Neural cell (in vitro differentiated cells): ENCODE measurements at regions not wholly inside any gene's neighbourhood (a gene's known extent, or its start where the extent isn't known, plus 50 kb on each side); places are given as distances from the start of the nearest gene placed in this dataset.

Experiments used
- H2AFZ ChIP-seq: fragments of 200-600, 300-800 bp; sonication (generic), shearing (Covaris generic); 2 replicates; pipeline ENCODE4 v1.6.0; 2014; ENCODE audit warnings: low read depth, mild to moderate bottlenecking, antibody characterized with exemption, low read length, moderate library complexity
- H3F3A ChIP-seq: fragments of 200-600 bp; shearing (Covaris generic); 2 replicates; pipeline ENCODE4 v1.6.1; 2016; ENCODE audit warnings: mild to moderate bottlenecking, moderate library complexity, mixed read lengths, antibody characterized with exemption, low read length; ENCODE audit not compliant: insufficient read depth, poor library complexity, severe bottlenecking
- H3K27ac ChIP-seq: fragments of 200-600, 300-800 bp; sonication (generic), shearing (Covaris generic); 2 replicates; pipeline ENCODE4 v1.5.1; 2014; ENCODE audit warnings: mild to moderate bottlenecking, low read length, moderate library complexity
- H3K27me3 ChIP-seq: fragments of 300-800, 200-600 bp; sonication (generic), shearing (Covaris generic); 2 replicates; pipeline ENCODE4 v1.6.0; 2014; ENCODE audit warnings: mild to moderate bottlenecking, low read depth, low read length, moderate library complexity; ENCODE audit not compliant: insufficient read depth
- H3K36me3 ChIP-seq: fragments of 300-800, 200-600 bp; sonication (generic), shearing (Covaris generic); 2 replicates; pipeline ENCODE4 v1.5.1; 2014; ENCODE audit warnings: mild to moderate bottlenecking, antibody characterized with exemption, low read length, moderate library complexity; ENCODE audit not compliant: insufficient read depth
- H3K4me2 ChIP-seq: fragments of 300-800, 200-600 bp; sonication (generic), shearing (Covaris generic); 2 replicates; pipeline ENCODE4 v1.6.0; 2014; ENCODE audit warnings: mild to moderate bottlenecking, low read length
- H3K4me3 ChIP-seq: fragments of 300-800, 200-600 bp; sonication (generic), shearing (Covaris generic); 2 replicates; pipeline ENCODE4 v1.5.1; 2014; ENCODE audit warnings: mild to moderate bottlenecking, low read length, moderate library complexity
- H3K79me2 ChIP-seq: fragments of 200-600 bp; shearing (Covaris generic); replicated peaks from 2 replicates; pipeline ENCODE4 v1.6.0; 2014; ENCODE audit warnings: mild to moderate bottlenecking, low read length, moderate library complexity; ENCODE audit not compliant: insufficient read depth
- H3K9ac ChIP-seq: fragments of 300-800, 200-600 bp; sonication (generic), shearing (Covaris generic); 2 replicates; pipeline ENCODE4 v1.6.1; 2016; ENCODE audit warnings: mild to moderate bottlenecking, low read length, mixed read lengths
- H3K9me2 ChIP-seq: fragments of 200-600 bp; shearing (Covaris generic); 2 replicates; pipeline ENCODE4 v1.6.1; 2016; ENCODE audit warnings: mild to moderate bottlenecking, low read length, mixed read lengths; ENCODE audit not compliant: insufficient read depth
- H3K9me3 ChIP-seq: fragments of 200-600, 300-800 bp; sonication (generic), shearing (Covaris generic); 2 replicates; pipeline ENCODE4 v1.6.1; 2016; ENCODE audit warnings: mild to moderate bottlenecking, mixed run types, low read length, moderate library complexity, mixed read lengths
- H4K20me1 ChIP-seq: fragments of 200-600 bp; shearing (Covaris generic); 2 replicates; pipeline ENCODE4 v1.6.1; 2016; ENCODE audit warnings: mild to moderate bottlenecking, mixed run types; ENCODE audit not compliant: insufficient read depth
- EP300 ChIP-seq: fragments of 450-650 bp; conservative IDR thresholded peaks from 2 replicates; pipeline ENCODE4 v1.6.1; 2014; ENCODE audit warnings: antibody characterized with exemption, mild to moderate bottlenecking, moderate library complexity; ENCODE audit not compliant: poor library complexity, severe bottlenecking
- EZH2 ChIP-seq: fragments of 200-600, 300-800 bp; shearing (Covaris generic), sonication (generic); IDR thresholded peaks from 2 replicates; pipeline ENCODE4 v1.6.1; 2014; ENCODE audit warnings: antibody characterized with exemption, low read length, borderline replicate concordance, mild to moderate bottlenecking; ENCODE audit not compliant: insufficient read depth, poor library complexity, severe bottlenecking
- MXI1 ChIP-seq: fragments of 450-650 bp; conservative IDR thresholded peaks from 2 replicates; pipeline ENCODE4 v1.6.1; 2014; ENCODE audit warnings: antibody characterized with exemption, mild to moderate bottlenecking; ENCODE audit not compliant: poor library complexity, severe bottlenecking
- POLR2AphosphoS5 ChIP-seq: IDR thresholded peaks from 2 replicates; pipeline ENCODE4 v1.6.1; 2012
- RAD21 ChIP-seq: fragments of 450-650 bp; conservative IDR thresholded peaks from 2 replicates; pipeline ENCODE4 v1.6.1; 2014; ENCODE audit warnings: antibody characterized with exemption, mild to moderate bottlenecking, moderate library complexity
- SMC3 ChIP-seq: fragments of 450-650 bp; conservative IDR thresholded peaks from 2 replicates; pipeline ENCODE4 v1.6.1; 2014; ENCODE audit warnings: antibody characterized with exemption, mild to moderate bottlenecking, moderate library complexity; ENCODE audit not compliant: poor library complexity
- TAF1 ChIP-seq: IDR thresholded peaks from 2 replicates; pipeline ENCODE4 v1.6.1; 2012; ENCODE audit warnings: low read depth
- TF ChIP-seq, protein P1 (sequence below): fragments of 450-650 bp; IDR thresholded peaks from 2 replicates; pipeline ENCODE4 v1.5.1; 2014; ENCODE audit warnings: antibody characterized with exemption, mild to moderate bottlenecking, moderate library complexity; ENCODE audit not compliant: poor library complexity, severe bottlenecking
- TF ChIP-seq, protein P2 (sequence below): IDR thresholded peaks from 2 replicates; pipeline ENCODE4 v1.6.1; 2012; ENCODE audit warnings: borderline replicate concordance

DNA sequence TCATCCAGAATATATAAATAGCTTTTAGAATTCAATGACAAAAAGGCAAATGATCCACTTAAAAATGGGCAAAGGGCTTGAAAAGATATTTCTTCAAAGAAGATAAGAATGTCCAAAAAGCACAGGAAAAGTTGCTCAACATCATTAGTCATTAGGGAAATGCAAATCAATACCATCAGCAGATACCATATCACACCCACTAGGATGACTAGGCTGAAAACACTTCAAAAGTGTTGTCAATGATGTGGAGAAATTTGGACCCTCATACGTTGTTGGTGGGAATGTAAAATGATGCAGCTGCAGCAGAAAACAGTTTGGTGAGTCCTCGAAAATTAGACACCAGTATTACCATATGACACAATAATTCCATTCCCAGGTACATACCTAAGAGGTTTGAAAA is 303.6 kb upstream of the SLC35B3 start:
- TF ChIP-seq EZH2 (no peak), TAF1 (no peak), SMC3 (no peak), POLR2AphosphoS5 (no peak), EP300 (no peak), MXI1 (no peak), RAD21 (no peak)
- TF ChIP-seq, protein P1, sequence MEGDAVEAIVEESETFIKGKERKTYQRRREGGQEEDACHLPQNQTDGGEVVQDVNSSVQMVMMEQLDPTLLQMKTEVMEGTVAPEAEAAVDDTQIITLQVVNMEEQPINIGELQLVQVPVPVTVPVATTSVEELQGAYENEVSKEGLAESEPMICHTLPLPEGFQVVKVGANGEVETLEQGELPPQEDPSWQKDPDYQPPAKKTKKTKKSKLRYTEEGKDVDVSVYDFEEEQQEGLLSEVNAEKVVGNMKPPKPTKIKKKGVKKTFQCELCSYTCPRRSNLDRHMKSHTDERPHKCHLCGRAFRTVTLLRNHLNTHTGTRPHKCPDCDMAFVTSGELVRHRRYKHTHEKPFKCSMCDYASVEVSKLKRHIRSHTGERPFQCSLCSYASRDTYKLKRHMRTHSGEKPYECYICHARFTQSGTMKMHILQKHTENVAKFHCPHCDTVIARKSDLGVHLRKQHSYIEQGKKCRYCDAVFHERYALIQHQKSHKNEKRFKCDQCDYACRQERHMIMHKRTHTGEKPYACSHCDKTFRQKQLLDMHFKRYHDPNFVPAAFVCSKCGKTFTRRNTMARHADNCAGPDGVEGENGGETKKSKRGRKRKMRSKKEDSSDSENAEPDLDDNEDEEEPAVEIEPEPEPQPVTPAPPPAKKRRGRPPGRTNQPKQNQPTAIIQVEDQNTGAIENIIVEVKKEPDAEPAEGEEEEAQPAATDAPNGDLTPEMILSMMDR, result no peak
- TF ChIP-seq, protein P2, sequence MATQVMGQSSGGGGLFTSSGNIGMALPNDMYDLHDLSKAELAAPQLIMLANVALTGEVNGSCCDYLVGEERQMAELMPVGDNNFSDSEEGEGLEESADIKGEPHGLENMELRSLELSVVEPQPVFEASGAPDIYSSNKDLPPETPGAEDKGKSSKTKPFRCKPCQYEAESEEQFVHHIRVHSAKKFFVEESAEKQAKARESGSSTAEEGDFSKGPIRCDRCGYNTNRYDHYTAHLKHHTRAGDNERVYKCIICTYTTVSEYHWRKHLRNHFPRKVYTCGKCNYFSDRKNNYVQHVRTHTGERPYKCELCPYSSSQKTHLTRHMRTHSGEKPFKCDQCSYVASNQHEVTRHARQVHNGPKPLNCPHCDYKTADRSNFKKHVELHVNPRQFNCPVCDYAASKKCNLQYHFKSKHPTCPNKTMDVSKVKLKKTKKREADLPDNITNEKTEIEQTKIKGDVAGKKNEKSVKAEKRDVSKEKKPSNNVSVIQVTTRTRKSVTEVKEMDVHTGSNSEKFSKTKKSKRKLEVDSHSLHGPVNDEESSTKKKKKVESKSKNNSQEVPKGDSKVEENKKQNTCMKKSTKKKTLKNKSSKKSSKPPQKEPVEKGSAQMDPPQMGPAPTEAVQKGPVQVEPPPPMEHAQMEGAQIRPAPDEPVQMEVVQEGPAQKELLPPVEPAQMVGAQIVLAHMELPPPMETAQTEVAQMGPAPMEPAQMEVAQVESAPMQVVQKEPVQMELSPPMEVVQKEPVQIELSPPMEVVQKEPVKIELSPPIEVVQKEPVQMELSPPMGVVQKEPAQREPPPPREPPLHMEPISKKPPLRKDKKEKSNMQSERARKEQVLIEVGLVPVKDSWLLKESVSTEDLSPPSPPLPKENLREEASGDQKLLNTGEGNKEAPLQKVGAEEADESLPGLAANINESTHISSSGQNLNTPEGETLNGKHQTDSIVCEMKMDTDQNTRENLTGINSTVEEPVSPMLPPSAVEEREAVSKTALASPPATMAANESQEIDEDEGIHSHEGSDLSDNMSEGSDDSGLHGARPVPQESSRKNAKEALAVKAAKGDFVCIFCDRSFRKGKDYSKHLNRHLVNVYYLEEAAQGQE, result no peak

DNA sequence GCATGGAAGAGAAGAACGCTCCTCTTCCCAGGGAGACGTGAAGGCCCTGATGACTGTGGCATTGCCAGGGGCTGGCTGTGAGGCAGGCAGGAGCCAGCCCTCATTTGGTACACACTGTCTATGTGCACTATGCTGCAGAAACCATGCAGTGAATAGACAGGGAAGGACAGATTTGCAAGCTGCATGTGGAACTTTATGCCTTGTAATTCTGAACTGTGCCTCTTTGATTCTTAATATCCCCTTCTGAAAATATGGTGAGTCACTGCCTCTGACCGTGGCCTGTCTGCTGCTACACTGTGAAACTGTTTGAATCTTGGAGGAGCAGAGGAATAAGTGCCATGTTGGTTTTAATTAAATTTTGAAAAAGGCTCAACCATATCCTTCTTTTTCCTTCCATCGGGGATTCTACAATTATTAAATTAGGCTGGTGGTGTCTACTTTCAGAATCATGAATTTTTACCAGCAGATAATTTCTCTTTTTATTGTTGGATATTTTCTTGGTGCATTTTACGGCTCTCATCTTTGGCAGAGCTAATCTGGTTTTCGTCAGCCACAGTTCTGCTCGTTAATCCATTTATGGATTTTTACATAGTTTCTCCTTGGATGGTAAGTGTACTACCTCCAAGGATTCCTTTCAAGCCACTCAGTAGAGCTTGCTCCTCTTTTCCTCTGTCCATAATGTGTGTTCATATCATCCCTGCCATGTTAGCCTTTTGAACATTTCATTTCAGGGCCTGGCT is 301.0 kb upstream of the SLC35B3 start:
- H3K27me3 ChIP-seq, result no peaks in the 10 kb centered on the region
- no peaks in the 10 kb centered on the region for H3K36me3 ChIP-seq
- no peak overlapping the region for H3K9ac ChIP-seq
- no peak overlapping the region for H2AFZ ChIP-seq
- H3K4me2 ChIP-seq, result no peak overlapping the region
- no peaks in the 10 kb centered on the region for H4K20me1 ChIP-seq
- no peak overlapping the region for H3K27ac ChIP-seq
- H3K79me2 ChIP-seq, result no peaks in the 10 kb centered on the region
- H3K4me3 ChIP-seq, result no peak overlapping the region
- H3K9me3 ChIP-seq, result no peaks in the 10 kb centered on the region
- TF ChIP-seq POLR2AphosphoS5, result no peak
- TF ChIP-seq EP300, result no peak
- TF ChIP-seq TAF1, result no peak
- TF ChIP-seq RAD21, result no peak
- TF ChIP-seq, protein P1, result no peak
- no peak for TF ChIP-seq SMC3
- TF ChIP-seq, protein P2, result no peak
- TF ChIP-seq MXI1, result no peak
- no peak for TF ChIP-seq EZH2
- no peaks in the 10 kb centered on the region for H3K9me2 ChIP-seq
- H3F3A ChIP-seq, result no peaks in the 10 kb centered on the region

More for the DNA sequence above, 303.6 kb upstream of the SLC35B3 start:
- Histone ChIP-seq H3K9me3 (no peaks in the 10 kb centered on the region), H4K20me1 (no peaks in the 10 kb centered on the region), H3K27ac (no peak overlapping the region), H3K4me3 (no peak overlapping the region), H2AFZ (no peak overlapping the region), H3K36me3 (no peaks in the 10 kb centered on the region), H3K4me2 (no peak overlapping the region), H3K9me2 (no peaks in the 10 kb centered on the region), H3K27me3 (no peaks in the 10 kb centered on the region), H3K9ac (no peak overlapping the region), H3K79me2 (no peaks in the 10 kb centered on the region), H3F3A (no peaks in the 10 kb centered on the region)
